NK-92 treated with Interleukin-12 subunit alpha and Interleukin-12 subunit beta, amount 100 ng/mL, for 24 hours (cell line): ENCODE measurements at regions not wholly inside any gene's neighbourhood (a gene's known extent, or its start where the extent isn't known, plus 50 kb on each side); places are given as distances from the start of the nearest gene placed in this dataset.

Experiments
- DNase-seq: peaks from one replicate; lab custom pipeline; 2025; lab: John Stamatoyannopoulos, UW

DNA sequence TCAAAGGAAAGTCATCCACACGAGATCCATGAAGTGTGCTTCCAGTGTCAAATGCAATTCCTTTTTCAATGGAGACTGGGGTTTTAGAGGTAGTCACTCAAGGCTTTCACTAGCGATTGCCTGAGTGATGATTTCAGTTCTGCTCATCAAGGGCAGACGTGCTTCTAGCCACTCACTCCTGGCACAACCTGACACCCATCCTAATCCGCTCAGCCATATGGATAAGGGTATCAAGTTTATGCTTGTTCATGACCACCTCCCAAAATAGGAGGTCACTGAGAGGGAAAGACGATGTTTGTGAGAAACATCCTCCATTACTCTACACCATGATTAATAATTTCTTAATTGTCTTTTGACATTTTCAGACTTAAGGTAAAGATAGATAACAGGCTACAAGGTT lies 91.3 kb upstream of the HEY2 start:
- DNase-seq, result no peak

DNA sequence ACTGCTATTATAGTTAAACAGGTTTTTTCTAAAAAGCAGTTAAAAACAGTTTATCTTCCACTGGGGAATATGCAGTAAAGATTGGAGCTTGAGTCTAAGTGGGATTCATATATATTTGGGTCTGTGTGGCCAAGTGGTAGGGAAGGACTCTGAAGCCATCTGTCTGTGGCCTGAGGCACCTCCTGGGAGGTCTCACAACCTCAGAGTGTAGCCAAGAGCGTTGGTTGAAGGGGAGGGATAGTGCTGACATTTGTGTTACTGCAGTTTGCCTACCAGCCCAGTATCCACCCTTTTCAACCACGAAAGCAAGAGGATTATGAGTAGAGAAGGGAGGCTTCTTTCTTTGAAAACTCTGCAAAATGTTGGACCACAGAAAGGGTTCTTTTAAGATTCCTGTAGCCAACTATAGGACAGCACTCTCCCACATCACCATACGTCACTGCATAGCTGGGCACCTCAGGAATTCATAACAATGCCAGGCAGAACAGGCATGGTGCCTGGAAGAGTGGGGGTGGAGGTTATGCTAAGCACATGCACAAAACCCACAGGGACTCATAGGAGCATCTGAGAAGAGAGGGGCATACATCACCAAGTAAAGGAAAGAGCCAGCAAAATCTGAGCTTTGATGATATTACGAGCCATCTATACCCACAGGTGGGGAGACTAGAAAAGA lies 90.5 kb upstream of the HEY2 start:
- no peak for DNase-seq

DNA sequence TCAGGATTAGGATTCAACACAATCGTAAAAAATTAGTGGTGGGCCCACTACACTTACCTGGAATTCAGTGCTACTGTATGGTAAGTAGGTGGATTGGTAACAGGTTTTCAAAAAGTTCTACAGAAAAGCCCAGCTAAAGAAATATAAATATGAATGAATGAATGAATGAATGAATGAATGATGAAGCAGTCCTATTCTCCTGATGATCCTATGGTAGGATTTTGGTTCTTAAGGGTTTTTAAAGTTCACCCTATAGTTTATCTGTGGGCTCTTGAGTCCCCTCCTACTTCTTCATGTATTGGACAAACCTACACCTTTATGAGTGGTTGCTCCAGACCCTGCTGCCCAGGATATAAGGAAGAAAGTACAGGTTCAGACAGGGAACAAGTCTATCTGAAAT lies 89.5 kb upstream of the HEY2 start:
- no peak for DNase-seq

DNA sequence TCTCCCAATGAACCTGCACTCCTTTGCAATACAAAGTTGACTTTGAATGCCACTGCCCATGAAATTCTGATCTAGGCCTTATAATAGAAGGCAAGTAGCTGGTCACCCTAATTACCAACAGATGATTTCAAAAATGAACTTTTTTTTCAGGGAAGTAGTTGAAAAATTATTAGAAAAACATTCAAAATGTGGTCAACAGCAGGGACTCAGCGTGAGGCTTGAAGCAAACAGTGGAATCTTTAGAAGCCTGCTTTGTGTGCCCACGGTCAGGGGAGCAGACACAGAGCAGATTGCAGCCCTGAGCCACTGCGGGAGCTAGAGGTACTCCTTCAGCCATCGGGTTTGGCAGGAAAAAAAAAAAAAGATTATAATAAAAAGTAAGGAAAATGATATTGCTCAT lies 87.1 kb upstream of the HEY2 start:
- no peak for DNase-seq

DNA sequence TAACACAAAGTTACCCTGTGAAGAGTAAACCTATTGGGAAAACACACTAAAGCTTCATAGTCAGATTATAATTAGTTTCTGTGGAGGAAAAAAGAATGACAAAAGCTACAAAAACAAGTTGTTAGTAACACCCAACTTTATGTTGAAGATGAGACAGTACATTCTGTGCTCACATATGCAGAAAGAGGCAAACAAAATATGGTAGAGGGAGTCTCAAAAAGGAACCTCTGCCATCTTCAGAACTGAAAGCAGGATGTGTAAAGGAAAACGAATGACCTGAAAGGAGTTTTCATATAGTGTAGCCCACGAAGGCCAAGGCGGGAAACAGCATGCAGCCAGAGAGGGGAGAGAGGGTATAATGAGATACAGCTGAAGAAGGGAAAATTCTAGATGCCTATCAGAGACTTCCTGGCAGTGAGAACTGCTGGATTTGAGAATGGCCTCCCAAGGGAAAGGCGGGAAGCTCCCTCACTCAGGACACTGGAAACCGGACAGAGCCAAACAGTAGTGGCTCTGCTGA lies 84.1 kb upstream of the HEY2 start:
- DNase-seq, result no peak

DNA sequence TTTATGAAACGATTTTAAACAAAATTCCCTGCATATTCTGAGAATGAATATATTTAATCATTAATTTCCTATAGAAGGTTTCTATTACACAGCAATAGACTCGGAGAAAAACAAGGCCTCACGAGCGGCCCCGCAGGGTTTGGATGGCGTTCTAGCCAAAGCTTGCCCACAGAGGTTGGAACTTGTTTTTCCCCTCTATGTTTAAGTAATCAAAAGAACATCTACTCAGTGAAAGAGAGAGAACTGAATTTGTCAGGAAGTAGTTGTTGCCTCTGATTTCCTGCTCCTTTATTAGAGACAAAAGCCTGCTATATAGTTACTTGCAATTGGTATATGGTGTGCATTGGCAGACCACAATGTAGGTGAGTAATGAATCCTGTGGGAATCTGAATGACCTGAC lies 82.1 kb upstream of the HEY2 start:
- no peak for DNase-seq

DNA sequence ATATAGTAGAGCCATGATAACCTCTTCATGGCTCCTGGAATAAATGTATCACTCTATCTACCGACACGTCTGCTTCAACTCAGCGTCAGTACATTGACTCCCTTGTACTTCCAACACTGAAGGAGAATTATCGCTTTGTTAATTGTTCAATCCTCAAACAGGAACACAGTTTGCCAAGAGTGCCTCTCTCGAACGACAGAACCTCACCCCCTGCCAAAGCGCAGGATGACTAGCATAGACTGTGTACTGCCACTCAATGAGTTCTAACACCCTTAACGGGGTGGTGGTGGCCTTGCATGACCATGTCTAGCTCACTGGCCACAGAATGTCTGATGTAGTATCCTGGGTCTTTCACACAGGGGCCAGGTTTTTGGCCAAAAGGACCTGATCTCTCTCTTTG lies 81.4 kb upstream of the HEY2 start:
- DNase-seq, result no peak

DNA sequence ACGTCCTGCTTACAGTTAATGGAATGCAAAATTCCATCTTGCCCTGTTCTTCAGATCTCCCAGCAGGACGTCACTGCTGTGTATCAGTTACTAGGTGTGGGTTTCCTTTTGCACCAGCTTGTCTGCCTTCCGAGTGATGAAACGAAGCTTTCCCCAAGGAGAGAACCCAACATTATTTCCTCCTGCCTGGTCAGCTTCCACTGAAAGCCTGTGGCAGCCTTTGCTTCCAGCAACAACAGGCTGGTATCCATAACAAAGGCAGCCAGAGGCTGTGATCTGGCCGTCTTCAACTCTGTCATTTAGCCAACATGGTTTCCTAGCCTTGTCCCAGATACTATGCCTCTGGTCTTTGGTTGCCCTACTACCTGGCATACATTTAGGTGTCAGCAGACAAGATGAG lies 78.9 kb upstream of the HEY2 start:
- DNase-seq, result no peak

DNA sequence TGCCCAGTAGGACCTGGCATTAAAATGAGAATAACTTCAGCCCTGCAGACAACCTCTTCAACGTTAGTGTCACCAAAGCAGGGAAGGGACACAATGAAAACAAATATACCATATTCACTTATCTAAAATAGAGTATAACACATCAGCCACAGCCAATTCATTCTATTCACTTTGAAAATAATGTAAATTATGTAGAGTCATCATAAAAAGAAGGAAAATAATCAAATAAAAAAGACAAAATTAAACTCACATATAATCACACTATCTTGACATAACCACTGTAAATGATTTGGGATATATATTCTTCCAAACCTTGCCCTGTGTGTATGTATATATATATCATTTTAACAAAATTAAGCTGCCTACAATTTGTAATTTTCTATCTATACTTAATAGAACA lies 78.1 kb upstream of the HEY2 start:
- no peak for DNase-seq

DNA sequence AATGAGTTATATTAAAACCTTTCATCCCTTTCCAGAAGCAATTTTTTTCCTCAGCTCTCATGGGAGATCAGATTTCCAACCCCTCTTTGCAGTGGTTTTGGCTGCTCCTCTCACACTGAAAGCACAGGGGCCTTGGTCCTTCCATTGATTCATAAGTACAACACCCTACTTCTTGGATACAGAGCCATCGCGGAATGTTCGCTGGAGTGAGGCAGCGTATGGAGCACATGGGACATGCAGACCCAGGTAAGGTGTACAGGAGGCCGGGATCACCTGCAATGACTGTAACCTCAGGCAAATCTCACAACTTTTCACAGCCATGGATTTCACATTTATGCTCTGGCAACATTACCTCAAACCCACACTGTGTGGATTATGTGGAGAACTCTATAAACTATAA lies 75.2 kb upstream of the HEY2 start:
- DNase-seq, result no peak

DNA sequence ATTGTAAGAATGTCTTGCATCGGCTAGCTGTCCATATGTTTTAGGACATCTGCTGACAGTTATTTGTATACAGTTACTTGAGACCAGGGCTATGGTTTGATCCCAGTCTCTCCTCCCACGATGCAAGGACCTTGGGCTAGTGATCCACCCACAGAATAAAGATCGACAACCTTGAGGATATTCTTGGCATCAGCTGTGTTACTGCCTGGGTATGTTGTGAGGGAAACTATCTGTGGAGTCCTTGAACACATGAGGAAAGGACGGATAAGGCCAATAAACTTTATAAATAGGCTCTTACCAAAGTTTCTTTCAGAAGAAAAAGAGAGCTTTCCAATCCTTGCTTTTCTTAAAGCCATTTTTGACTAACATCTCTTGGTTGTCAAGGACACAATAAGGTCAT lies 70.8 kb upstream of the HEY2 start:
- DNase-seq, result no peak

DNA sequence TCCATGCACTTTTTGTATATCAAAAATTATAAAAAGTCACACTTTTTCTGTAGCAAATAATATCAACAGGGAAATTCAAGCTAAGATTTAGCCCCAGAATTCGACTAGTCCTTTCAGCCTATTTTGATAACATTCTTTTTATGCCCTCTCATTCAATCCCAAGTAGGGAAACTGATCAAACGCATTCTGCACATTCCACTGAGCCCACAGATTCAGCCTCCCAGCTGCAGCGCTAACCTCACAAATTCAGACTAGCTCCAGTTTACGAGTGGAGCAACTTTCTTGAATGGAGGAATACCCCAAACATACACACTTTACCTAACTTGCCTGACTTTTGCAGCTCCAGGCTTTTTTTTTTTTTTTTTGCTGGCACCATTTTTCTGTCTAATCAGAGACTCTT lies 70.3 kb upstream of the HEY2 start:
- DNase-seq, result no peak

DNA sequence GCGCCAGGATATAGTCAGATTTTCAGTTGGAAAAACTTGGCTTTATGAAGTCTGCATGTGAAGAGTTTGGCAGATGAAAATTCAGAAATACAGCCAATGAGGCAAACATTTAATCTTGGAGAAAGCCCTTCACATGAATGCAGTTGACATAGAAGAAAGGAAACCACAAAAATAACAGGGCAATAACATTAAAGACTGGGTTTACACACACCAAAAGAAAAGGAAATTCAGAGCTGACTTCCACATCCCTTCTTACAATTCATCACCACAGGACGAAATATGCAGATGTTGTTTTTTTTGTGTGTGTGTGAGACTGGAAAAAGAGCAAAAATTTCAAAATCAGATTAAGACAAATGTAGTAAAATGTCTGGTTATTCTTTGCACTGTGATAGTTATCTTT lies 69.8 kb upstream of the HEY2 start:
- DNase-seq, result no peak

DNA sequence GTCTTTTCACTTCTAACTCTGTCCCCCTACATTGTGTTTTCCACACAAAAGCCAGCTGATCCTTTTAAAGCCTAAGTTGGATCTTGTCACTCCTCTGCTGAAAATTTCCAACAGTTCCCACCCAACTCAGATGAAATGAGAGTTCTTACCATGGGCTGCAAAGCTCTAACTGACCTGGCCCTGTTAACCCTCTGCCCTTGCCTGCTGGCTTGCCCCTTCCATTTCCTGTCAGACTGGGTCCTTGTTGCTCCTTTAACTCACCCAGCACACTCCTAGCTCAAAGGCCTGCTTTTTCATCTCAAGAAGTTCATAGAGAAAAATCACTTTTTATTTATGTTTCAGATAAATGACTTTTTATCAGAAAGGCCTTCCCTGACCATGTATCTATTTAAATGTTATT lies 66.5 kb upstream of the HEY2 start:
- no peak for DNase-seq

DNA sequence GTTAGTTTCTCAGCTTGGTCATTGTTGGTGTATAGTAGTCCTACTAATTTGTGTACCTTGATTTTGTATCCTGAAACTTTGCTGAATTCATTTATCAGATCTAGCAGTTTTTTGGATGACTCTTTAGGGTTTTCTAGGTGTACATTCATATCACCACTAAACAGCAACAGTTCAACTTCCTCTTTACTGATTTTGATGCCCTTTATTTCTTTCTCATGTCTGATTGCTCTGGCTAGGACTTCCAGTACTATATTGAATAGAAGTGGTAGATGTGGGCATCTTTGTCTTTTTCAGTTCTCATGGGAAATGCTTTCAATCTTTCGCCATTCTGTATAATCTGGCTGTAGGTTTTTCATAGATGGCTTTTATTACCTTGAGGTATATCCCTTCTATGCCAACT lies 61.3 kb upstream of the HEY2 start:
- DNase-seq, result no peak

DNA sequence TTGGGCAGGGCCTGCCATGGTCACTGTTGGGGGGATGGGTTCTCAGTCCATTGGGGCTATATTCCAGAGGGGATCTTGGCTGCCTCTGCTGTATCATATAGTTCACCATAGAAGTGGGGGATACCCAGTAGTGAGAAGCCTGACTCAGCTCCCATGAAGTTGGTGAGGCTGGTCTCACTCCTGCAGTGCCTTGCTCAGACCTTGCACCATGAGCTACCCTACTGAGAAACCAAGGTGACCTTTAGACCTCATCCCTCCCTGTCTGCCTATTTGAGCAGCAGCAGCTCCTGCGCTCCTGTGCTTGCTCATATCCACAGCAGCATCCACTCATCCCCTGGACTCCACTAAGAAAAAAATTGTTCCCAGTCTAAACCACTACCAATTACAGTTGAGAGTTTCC lies 56.0 kb upstream of the HEY2 start:
- DNase-seq, result no peak

DNA sequence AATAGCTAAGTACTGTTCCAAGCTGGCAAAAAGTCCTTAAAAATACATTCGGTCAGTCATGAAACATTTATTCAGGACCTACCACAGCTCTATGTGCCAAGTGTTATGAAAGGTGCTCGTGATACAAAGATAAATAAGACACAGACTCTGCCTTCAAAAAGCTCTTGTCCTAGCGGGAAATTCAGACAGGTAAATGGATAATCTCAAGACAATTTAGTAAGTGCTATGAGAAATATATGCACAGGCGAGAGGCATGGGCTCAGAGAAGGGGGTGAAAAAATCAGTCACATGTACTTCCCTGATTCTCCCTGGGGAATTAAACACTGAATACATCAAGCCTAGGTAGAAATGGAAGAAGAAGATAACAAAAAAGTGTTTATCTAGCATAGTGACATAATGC lies 49.8 kb upstream of the HEY2 start:
- DNase-seq, result no peak
